GM23338 (cell line): ENCODE measurements at regions not wholly inside any gene's neighbourhood (a gene's known extent, or its start where the extent isn't known, plus 50 kb on each side); places are given as distances from the start of the nearest gene placed in this dataset.

Experiments used
- ATAC-seq: fragments of 200-7000 bp; cut with Tn5 transposase; 3 replicates; pipeline ENCODE4 v1.9.1; 2020
- DNase-seq: peaks from one replicate; pipeline ENCODE4 v3.0.0-alpha.2; 2015; ENCODE audit warnings: low spot score
- H2AFZ ChIP-seq: fragments of 200-600 bp; sonication (generic); 2 replicates; pipeline ENCODE4 v1.8.0; 2016; ENCODE audit warnings: antibody characterized with exemption, mild to moderate bottlenecking, moderate library complexity
- H3F3A ChIP-seq: fragments of 200-600 bp; sonication (generic); replicated peaks from 2 replicates; pipeline ENCODE4 v1.8.0; 2017; ENCODE audit warnings: antibody characterized with exemption, mixed run types, low read depth
- H3K27ac ChIP-seq: fragments of 200-600 bp; sonication (generic); 2 replicates; pipeline ENCODE4 v1.6.1; 2016; ENCODE audit warnings: low read depth
- H3K27me3 ChIP-seq: fragments of 200-600 bp; sonication (generic); 2 replicates; pipeline ENCODE4 v1.8.0; 2016; ENCODE audit warnings: mild to moderate bottlenecking, mixed run types, moderate library complexity; ENCODE audit not compliant: insufficient read depth
- H3K36me3 ChIP-seq: fragments of 200-600 bp; sonication (generic); 2 replicates; pipeline ENCODE4 v1.8.0; 2016; ENCODE audit warnings: mild to moderate bottlenecking; ENCODE audit not compliant: insufficient read depth
- H3K4me1 ChIP-seq: fragments of 200-600 bp; sonication (generic); 2 replicates; pipeline ENCODE4 v1.8.0; 2016; ENCODE audit warnings: mild to moderate bottlenecking, moderate library complexity; ENCODE audit not compliant: insufficient read depth
- H3K4me2 ChIP-seq: fragments of 200-600 bp; sonication (generic); 2 replicates; pipeline ENCODE4 v1.7.1; 2017; ENCODE audit warnings: mixed run types
- H3K4me3 ChIP-seq: fragments of 200-600 bp; sonication (generic); 2 replicates; pipeline ENCODE4 v1.6.1; 2016; ENCODE audit warnings: mixed run types
- H3K79me2 ChIP-seq: fragments of 200-600 bp; sonication (generic); replicated peaks from 2 replicates; pipeline ENCODE4 v1.8.0; 2017; ENCODE audit warnings: mild to moderate bottlenecking; ENCODE audit not compliant: insufficient read depth
- H3K9me2 ChIP-seq: fragments of 200-600 bp; sonication (generic); 2 replicates; pipeline ENCODE4 v1.8.0; 2017; ENCODE audit not compliant: insufficient read depth
- H4K20me1 ChIP-seq: fragments of 200-600 bp; sonication (generic); replicated peaks from 2 replicates; pipeline ENCODE4 v1.8.0; 2017; ENCODE audit warnings: mild to moderate bottlenecking; ENCODE audit not compliant: insufficient read depth
- H3K27ac Mint-ChIP-seq: 2 replicates; pipeline ENCODE4 v1.8.0; 2020; ENCODE audit warnings: inconsistent platforms, mild to moderate bottlenecking, moderate library complexity, mixed read lengths
- H3K27me3 Mint-ChIP-seq: 3 replicates; pipeline ENCODE4 v1.8.0; 2022; ENCODE audit warnings: low read depth, mild to moderate bottlenecking, moderate library complexity, mixed read lengths, inconsistent platforms; ENCODE audit not compliant: insufficient read depth, poor library complexity
- H3K36me3 Mint-ChIP-seq: 3 replicates; pipeline ENCODE4 v1.8.0; 2021; ENCODE audit warnings: low read depth, mild to moderate bottlenecking, inconsistent platforms, moderate library complexity, mixed read lengths
- H3K4me1 Mint-ChIP-seq: 3 replicates; pipeline ENCODE4 v1.8.0; 2020; ENCODE audit warnings: mild to moderate bottlenecking, inconsistent platforms, mixed read lengths
- H3K4me3 Mint-ChIP-seq: 3 replicates; pipeline ENCODE4 v1.8.0; 2021; ENCODE audit warnings: moderate library complexity, mild to moderate bottlenecking, inconsistent platforms, mixed read lengths
- H3K9me3 Mint-ChIP-seq: 3 replicates; pipeline ENCODE4 v1.8.0; 2020; ENCODE audit warnings: moderate library complexity, mild to moderate bottlenecking, inconsistent platforms, mixed read lengths
- EZH2phosphoT487 ChIP-seq: fragments of 200-600 bp; sonication (generic); IDR thresholded peaks from one replicate; pipeline ENCODE4 v1.8.1; 2018; ENCODE audit warnings: antibody characterized with exemption; ENCODE audit not compliant: unreplicated experiment
- ZNF114 ChIP-seq: fragments of 250-450 bp; sonication (Bioruptor Pico); IDR thresholded peaks from 2 replicates; pipeline ENCODE4 v1.5.0; 2020; ENCODE audit warnings: mild to moderate bottlenecking, moderate library complexity
- ZNF462 ChIP-seq: fragments of 250-450 bp; sonication (Bioruptor Pico); IDR thresholded peaks from 2 replicates; pipeline ENCODE4 v1.5.0; 2020; ENCODE audit warnings: mild to moderate bottlenecking, moderate library complexity
- TF ChIP-seq, protein P1 (sequence below), 2 experiments: fragments of 200-600 bp in 1 of 2; sonication (generic) in 1 of 2; conservative IDR thresholded peaks; 2 replicates each; pipeline versions ENCODE4 v1.5.1 to v1.6.1; 2016 to 2017; ENCODE audit warnings: antibody characterized with exemption in 2 of 2, low read depth in 2 of 2, mild to moderate bottlenecking in 2 of 2, moderate library complexity in 1 of 2

DNA sequence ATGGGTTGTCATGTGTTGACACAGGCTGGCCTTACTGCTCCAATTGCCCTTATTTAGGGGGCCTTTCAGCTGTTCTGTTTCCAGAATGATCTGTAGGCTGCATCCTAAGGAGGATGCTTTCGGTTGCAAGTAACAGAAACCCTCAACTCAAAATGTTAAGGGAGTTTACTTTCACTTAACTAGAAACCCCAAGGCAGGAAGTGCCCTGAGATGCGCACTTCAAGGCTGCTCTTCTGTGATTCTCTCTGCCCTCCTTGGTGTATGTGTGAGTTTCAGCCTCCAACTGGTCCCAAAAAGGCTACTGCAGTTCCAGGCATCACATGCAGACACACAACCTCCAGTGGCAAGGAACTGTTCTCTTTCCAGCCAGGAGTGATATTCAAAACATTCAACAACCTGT is 97.3 kb upstream of the ATP6AP2 start:
- Histone ChIP-seq H3K9me2 (no peaks in the 10 kb centered on the region), H4K20me1 (no peaks in the 10 kb centered on the region), H2AFZ (no peak overlapping the region), H3K36me3 (no peaks in the 10 kb centered on the region), H3K27ac (no peak overlapping the region), H3F3A (0 out of 2 replicates have a peak, but pooled peaks cover 3% of the 10 kb centered on the region), H3K4me1 (no peaks in the 10 kb centered on the region), H3K4me3 (no peak overlapping the region), H3K27me3 (no peaks in the 10 kb centered on the region), H3K4me2 (no peak overlapping the region), H3K79me2 (no peaks in the 10 kb centered on the region)
- Mint-ChIP-seq H3K36me3 (peaks cover 5% of the 10 kb centered on the region; the same call in 2 of the 3 replicates), H3K27me3 (peaks cover 5% of the 10 kb centered on the region), H3K4me3 (no peak overlapping the region), H3K9me3 (peaks cover 11% of the 10 kb centered on the region; the same call in 2 of the 3 replicates), H3K27ac (no peak overlapping the region), H3K4me1 (peaks cover 14% of the 10 kb centered on the region; the same call in 2 of the 3 replicates)
- DNase-seq = no peak
- TF ChIP-seq ZNF462 (CRISPR knock-in tag) = no peak
- TF ChIP-seq EZH2phosphoT487 = no peak
- TF ChIP-seq ZNF114 (CRISPR knock-in tag) = no peak
- TF ChIP-seq, protein P1, sequence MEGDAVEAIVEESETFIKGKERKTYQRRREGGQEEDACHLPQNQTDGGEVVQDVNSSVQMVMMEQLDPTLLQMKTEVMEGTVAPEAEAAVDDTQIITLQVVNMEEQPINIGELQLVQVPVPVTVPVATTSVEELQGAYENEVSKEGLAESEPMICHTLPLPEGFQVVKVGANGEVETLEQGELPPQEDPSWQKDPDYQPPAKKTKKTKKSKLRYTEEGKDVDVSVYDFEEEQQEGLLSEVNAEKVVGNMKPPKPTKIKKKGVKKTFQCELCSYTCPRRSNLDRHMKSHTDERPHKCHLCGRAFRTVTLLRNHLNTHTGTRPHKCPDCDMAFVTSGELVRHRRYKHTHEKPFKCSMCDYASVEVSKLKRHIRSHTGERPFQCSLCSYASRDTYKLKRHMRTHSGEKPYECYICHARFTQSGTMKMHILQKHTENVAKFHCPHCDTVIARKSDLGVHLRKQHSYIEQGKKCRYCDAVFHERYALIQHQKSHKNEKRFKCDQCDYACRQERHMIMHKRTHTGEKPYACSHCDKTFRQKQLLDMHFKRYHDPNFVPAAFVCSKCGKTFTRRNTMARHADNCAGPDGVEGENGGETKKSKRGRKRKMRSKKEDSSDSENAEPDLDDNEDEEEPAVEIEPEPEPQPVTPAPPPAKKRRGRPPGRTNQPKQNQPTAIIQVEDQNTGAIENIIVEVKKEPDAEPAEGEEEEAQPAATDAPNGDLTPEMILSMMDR (conservative IDR thresholded peaks at IDR 0.05; ENCODE audit: low read depth in 2 of 2) = no peak
- no peak for ATAC-seq
